HepG2 (cell line): ENCODE measurements at regions not wholly inside any gene's neighbourhood (a gene's known extent, or its start where the extent isn't known, plus 50 kb on each side); places are given as distances from the start of the nearest gene placed in this dataset.

Source experiments
- ATAC-seq: fragments of 200-7000 bp; cut with Tn5 transposase; 3 replicates; pipeline ENCODE4 v1.9.1; 2020; ENCODE audit warnings: mild to moderate bottlenecking, moderate library complexity
- BruUV-seq: library from RNA; stranded (reverse); fragments of 400-500 nt; replicated peaks from 2 replicates; lab custom pipeline; 2021; lab: Mats Ljungman, UMichigan
- CTCF ChIA-PET: fragments of 300-600 bp; formaldehyde crosslinking; extraction: SDS; loops from one replicate; lab custom pipeline; 2021; ENCODE audit warnings: low total read pairs, inconsistent platforms, low intra/inter-chr PET ratio; lab: Yijun Ruan, JAX
- POLR2A ChIA-PET: fragments of 350-600 bp; sonication (Branson Sonifier 250); formaldehyde crosslinking; loops from one replicate; lab custom pipeline; 2020; ENCODE audit warnings: antibody characterized with exemption, inconsistent platforms; lab: Yijun Ruan, JAX
- DNase-seq: peaks from one replicate; pipeline ENCODE4 v3.0.0-alpha.2; 2015; ENCODE audit warnings: low spot score
- FAIRE-seq: peaks from 3 replicates; lab custom pipeline; 2011; peaks lifted over from hg19 to GRCh38; lab: Jason Lieb, UNC
- H2AFZ ChIP-seq: one replicate; pipeline ENCODE4 v1.6.1; 2011; ENCODE audit warnings: low read length, inconsistent platforms
- H3K27ac ChIP-seq: fragments of 300-600 bp; 3 replicates; pipeline ENCODE4 v1.8.0; 2011; ENCODE audit warnings: mixed run types, mild to moderate bottlenecking, mixed read lengths, low read length, inconsistent platforms; ENCODE audit not compliant: insufficient read depth; ENCODE audit errors: extremely low read length
- H3K27me3 ChIP-seq, 2 experiments: fragments of 200-600 bp in 1 of 2; 2 replicates in 1 of 2; 3 replicates in 1 of 2; pipeline versions ENCODE4 v1.6.0 to v1.8.0; 2011; ENCODE audit warnings: low read length in 2 of 2, mild to moderate bottlenecking in 2 of 2, moderate library complexity in 2 of 2, inconsistent platforms in 1 of 2; ENCODE audit not compliant: insufficient read depth in 2 of 2, control insufficient read depth in 1 of 2
- H3K36me3 ChIP-seq, 2 experiments: fragments of 200-600 bp in 1 of 2; replicated peaks in 1 of 2; 2 replicates in 1 of 2; 3 replicates in 1 of 2; pipeline versions ENCODE4 v1.5.1 to v1.8.0; 2011; ENCODE audit warnings: low read length in 2 of 2, inconsistent platforms in 1 of 2; ENCODE audit not compliant: insufficient read depth in 2 of 2, control insufficient read depth in 1 of 2
- H3K4me1 ChIP-seq: 2 replicates; pipeline ENCODE4 v1.5.1; 2012; ENCODE audit warnings: low read length, inconsistent platforms; ENCODE audit not compliant: insufficient read depth
- H3K4me2 ChIP-seq: 2 replicates; pipeline ENCODE4 v1.6.0; 2011; ENCODE audit warnings: low read depth, low read length, inconsistent platforms
- H3K4me3 ChIP-seq, 3 experiments: fragments of 200-600 bp in 1 of 3; sonication (generic), shearing (Covaris generic) in 1 of 3; replicated peaks in 1 of 3; 2 replicates each; pipeline ENCODE4 v1.5.1; 2011 to 2016; ENCODE audit warnings: low read length in 3 of 3, inconsistent platforms in 2 of 3, low read depth in 2 of 3, mild to moderate bottlenecking in 2 of 3, control low read depth in 1 of 3, mixed read lengths in 1 of 3; ENCODE audit not compliant: insufficient read depth in 1 of 3
- H3K79me2 ChIP-seq: one replicate; pipeline ENCODE4 v1.6.1; 2011; ENCODE audit warnings: low read length, inconsistent platforms; ENCODE audit not compliant: insufficient read depth
- H3K9ac ChIP-seq: 2 replicates; pipeline ENCODE4 v1.6.0; 2011; ENCODE audit warnings: mild to moderate bottlenecking, low read depth, low read length, inconsistent platforms; ENCODE audit not compliant: insufficient read depth
- H3K9me3 ChIP-seq: 2 replicates; pipeline ENCODE4 v1.5.1; 2012; ENCODE audit warnings: mild to moderate bottlenecking, low read length
- H4K20me1 ChIP-seq: 2 replicates; pipeline ENCODE4 v1.6.0; 2011; ENCODE audit warnings: inconsistent platforms, mild to moderate bottlenecking, low read length, moderate library complexity; ENCODE audit not compliant: insufficient read depth
- RXRA ChIP-seq: sonication (generic); formaldehyde crosslinking; IDR thresholded peaks from 2 replicates; pipeline ENCODE4 v1.5.1; 2020; ENCODE audit warnings: missing genetic modification reagents
- TAF1 ChIP-seq: sonication (generic); formaldehyde crosslinking; IDR thresholded peaks from 2 replicates; pipeline ENCODE4 v1.4.0; 2020; ENCODE audit warnings: missing genetic modification reagents
- TEAD2 ChIP-seq: sonication (generic); formaldehyde crosslinking; IDR thresholded peaks from 2 replicates; pipeline ENCODE4 v1.9.0; 2021; ENCODE audit warnings: missing genetic modification reagents
- TEF ChIP-seq: sonication (generic); formaldehyde crosslinking; IDR thresholded peaks from 2 replicates; pipeline ENCODE4 v1.5.0; 2020; ENCODE audit warnings: missing genetic modification reagents
- ZBTB44 ChIP-seq: sonication (generic); formaldehyde crosslinking; IDR thresholded peaks from 2 replicates; pipeline ENCODE4 v1.4.0; 2020; ENCODE audit warnings: missing genetic modification reagents
- ZFP41 ChIP-seq: sonication (generic); formaldehyde crosslinking; IDR thresholded peaks from 2 replicates; pipeline ENCODE4 v1.4.0; 2020; ENCODE audit warnings: mild to moderate bottlenecking, missing genetic modification reagents, borderline replicate concordance
- ZHX1 ChIP-seq: sonication (generic); formaldehyde crosslinking; IDR thresholded peaks from 2 replicates; pipeline ENCODE4 v1.8.1; 2022; ENCODE audit warnings: low read depth, mild to moderate bottlenecking, missing genetic modification reagents
- ZNF232 ChIP-seq: sonication (generic); formaldehyde crosslinking; IDR thresholded peaks from 2 replicates; pipeline ENCODE4 v1.4.0; 2020; ENCODE audit warnings: missing genetic modification reagents, borderline replicate concordance
- ZNF30 ChIP-seq: sonication (generic); formaldehyde crosslinking; IDR thresholded peaks from 2 replicates; pipeline ENCODE4 v1.5.0; 2020; ENCODE audit warnings: mild to moderate bottlenecking, missing genetic modification reagents
- ZNF891 ChIP-seq: sonication (generic); formaldehyde crosslinking; IDR thresholded peaks from 2 replicates; pipeline ENCODE4 v1.5.0; 2020; ENCODE audit warnings: mild to moderate bottlenecking, missing genetic modification reagents
- WGBS: methylation state at CpG from one replicate; pipeline ENCODE4 v1.1.6; 2017; ENCODE audit warnings: low lambda C conversion rate; 5-methylcytosine and 5-hydroxymethylcytosine counted together
- in situ Hi-C: cut with HindIII; loops from 2 replicates; pipeline ENCODE4 v1.10.0; 2017; ENCODE audit warnings: low pct_unique_long_range_greater_than_20kb; ENCODE audit not compliant: extremely low pct_ligation_motif_present
- intact Hi-C: fragments of 100-400 bp; cut with micrococcal nuclease; formaldehyde crosslinking; loops from one replicate; pipeline ENCODE4 v1.10.0; 2022; ENCODE audit not compliant: unreplicated experiment

- Histone ChIP-seq H2AFZ (no peak overlapping the region), H3K27me3 (peaks cover 0 to 6% of the 10 kb centered on the region in 2 experiments; a peak in 1 of 5 replicates), H3K9me3 (no peaks in the 10 kb centered on the region), H3K79me2 (no peaks in the 10 kb centered on the region), H3K4me2 (no peak overlapping the region), H4K20me1 (no peaks in the 10 kb centered on the region), H3K9ac (no peak overlapping the region), H3K36me3 (no peaks in the 10 kb centered on the region), H3K4me3 (no peak overlapping the region), H3K27ac (no peak overlapping the region)
- ATAC-seq (no peak), DNase-seq (no peak), FAIRE-seq (no peak)
- WGBS: 24% methylated on average over 8 of the region's 8 CpGs
- intact Hi-C loops (no loop called here), in situ Hi-C loops (no loop called here)
- BruUV-seq: no TSS peak
- CTCF ChIA-PET: no interaction called here
- POLR2A ChIA-PET: no interaction called here
- TF ChIP-seq TAF1 (no peak), ZNF30 (CRISPR knock-in tag) (no peak), ZNF891 (no peak), ZBTB44 (CRISPR knock-in tag) (no peak), ZHX1 (CRISPR knock-in tag) (no peak), ZNF232 (CRISPR knock-in tag) (no peak), TEAD2 (no peak), RXRA (CRISPR knock-in tag) (no peak), TEF (CRISPR knock-in tag) (no peak), ZFP41 (CRISPR knock-in tag) (no peak)
- TF ChIP-seq, all 625 proteins: peak for 0
- no peaks in the 10 kb centered on the region for H3K4me1 ChIP-seq
Observed at GRCh38 chr15:60070838-60071493, 66.9 kb downstream of the FOXB1 start.
